Liver (tissue), 8 donors: ENCODE measurements at regions not wholly inside any gene's neighbourhood (a gene's known extent, or its start where the extent isn't known, plus 50 kb on each side); places are given as distances from the start of the nearest gene placed in this dataset.

ENCODE experiments used
- DNase-seq: peaks from one replicate; pipeline ENCODE4 v3.0.0-alpha.2; 2017; ENCODE audit warnings: low spot score
- H3K27ac ChIP-seq, 2 donors: one replicate each; pipeline ENCODE4 v1.7.0; 2013; ENCODE audit warnings: inconsistent platforms in 2 of 2, low read length in 2 of 2, control low read depth in 1 of 2, low read depth in 1 of 2, mild to moderate bottlenecking in 1 of 2
- H3K27me3 ChIP-seq, 4 donors: one replicate each; pipeline versions ENCODE4 v1.6.1 to v1.7.0; 2013; ENCODE audit warnings: low read length in 3 of 4, inconsistent platforms in 1 of 4, mild to moderate bottlenecking in 1 of 4, moderate library complexity in 1 of 4; ENCODE audit not compliant: control insufficient read depth in 4 of 4, insufficient read depth in 4 of 4
- H3K36me3 ChIP-seq, 4 donors: one replicate each; pipeline versions ENCODE4 v1.6.1 to v1.7.0; 2013; ENCODE audit warnings: low read length in 3 of 4, mild to moderate bottlenecking in 3 of 4, low read depth in 1 of 4, moderate library complexity in 1 of 4; ENCODE audit not compliant: control insufficient read depth in 4 of 4, insufficient read depth in 3 of 4
- H3K4me1 ChIP-seq, 4 donors: one replicate each; pipeline versions ENCODE4 v1.6.1 to v1.7.0; 2013; ENCODE audit warnings: low read length in 3 of 4, mild to moderate bottlenecking in 3 of 4, moderate library complexity in 1 of 4; ENCODE audit not compliant: control insufficient read depth in 4 of 4, insufficient read depth in 4 of 4
- H3K4me3 ChIP-seq, 3 donors: one replicate each; pipeline versions ENCODE4 v1.6.1 to v1.7.0; 2013; ENCODE audit warnings: low read length in 3 of 3, control low read depth in 1 of 3, low read depth in 1 of 3, mild to moderate bottlenecking in 1 of 3
- H3K9ac ChIP-seq, 2 donors: one replicate each; pipeline ENCODE4 v1.7.0; 2013; ENCODE audit warnings: low read length in 2 of 2, mild to moderate bottlenecking in 2 of 2, moderate library complexity in 2 of 2, control low read depth in 1 of 2, low read depth in 1 of 2
- H3K9me3 ChIP-seq, 4 donors: one replicate each; pipeline versions ENCODE4 v1.6.1 to v1.7.0; 2013; ENCODE audit warnings: low read length in 3 of 4; ENCODE audit not compliant: control insufficient read depth in 4 of 4
- CTCF ChIP-seq: fragments of 150-350 bp; IDR thresholded peaks from 2 replicates; pipeline ENCODE4 v1.5.1; 2017; ENCODE audit warnings: improper control_type of control experiment, low read depth, low read length; ENCODE audit not compliant: missing input control
- EGR1 ChIP-seq, 2 donors: IDR thresholded peaks; 2 replicates each; pipeline ENCODE4 v1.6.1; 2016 to 2018; ENCODE audit warnings: antibody characterized with exemption in 2 of 2, low read depth in 2 of 2
- FOXA1 ChIP-seq: IDR thresholded peaks from 2 replicates; pipeline ENCODE4 v1.6.1; 2016; ENCODE audit warnings: antibody characterized with exemption
- FOXA2 ChIP-seq: IDR thresholded peaks from 2 replicates; pipeline ENCODE4 v1.6.1; 2016; ENCODE audit warnings: antibody characterized with exemption
- GABPA ChIP-seq, 2 donors: IDR thresholded peaks in 1 of 2; conservative IDR thresholded peaks in 1 of 2; 2 replicates each; pipeline ENCODE4 v1.6.1; 2016; ENCODE audit warnings: antibody characterized with exemption in 2 of 2, mild to moderate bottlenecking in 1 of 2, moderate library complexity in 1 of 2
- HNF4G ChIP-seq: IDR thresholded peaks from 2 replicates; pipeline ENCODE4 v1.6.1; 2016; ENCODE audit warnings: antibody characterized with exemption
- MAX ChIP-seq: IDR thresholded peaks from 2 replicates; pipeline ENCODE4 v1.6.1; 2016; ENCODE audit warnings: antibody characterized with exemption
- RAD21 ChIP-seq, 2 donors: IDR thresholded peaks; 2 replicates each; pipeline ENCODE4 v1.6.1; 2016; ENCODE audit warnings: antibody characterized with exemption in 2 of 2, mild to moderate bottlenecking in 2 of 2
- REST ChIP-seq: IDR thresholded peaks from 2 replicates; pipeline ENCODE4 v1.6.1; 2016; ENCODE audit warnings: antibody characterized with exemption, mild to moderate bottlenecking
- RXRA ChIP-seq, 2 donors: IDR thresholded peaks; 2 replicates each; pipeline ENCODE4 v1.6.1; 2017 to 2018; ENCODE audit warnings: antibody characterized with exemption in 2 of 2, mild to moderate bottlenecking in 1 of 2
- ZBTB33 ChIP-seq: IDR thresholded peaks from 2 replicates; pipeline ENCODE4 v1.6.1; 2016; ENCODE audit warnings: antibody characterized with exemption
- WGBS: extraction: QIAGEN DNeasy Blood & Tissue Kit; methylation state at CpG from one replicate; pipeline ENCODE4 v1.1.7; 2013; 5-methylcytosine and 5-hydroxymethylcytosine counted together
- donor health status: healthy.
- donor health status: healthy.
- donor health status: healthy.
- donor health status: healthy.
- donor health status: healthy.

- Histone ChIP-seq H3K4me1 (no peaks in the 10 kb centered on the region), H3K9me3 (peaks cover 0 to 5% (median 0%) of the 10 kb centered on the region in 4 donors), H3K27me3 (peaks cover 0 to under 1% (median 0%) of the 10 kb centered on the region in 4 donors), H3K4me3 (no peak overlapping the region), H3K9ac (no peak overlapping the region), H3K27ac (no peak overlapping the region), H3K36me3 (no peaks in the 10 kb centered on the region)
- no peak for TF ChIP-seq RXRA (IDR thresholded peaks at IDR 0.05)
- TF ChIP-seq MAX = no peak
- TF ChIP-seq HNF4G = no peak
- no peak for TF ChIP-seq FOXA2
- no peak for TF ChIP-seq EGR1 (IDR thresholded peaks at IDR 0.05; ENCODE audit: low read depth in 2 of 2)
- no peak for TF ChIP-seq FOXA1
- no peak for TF ChIP-seq REST
- no peak for TF ChIP-seq GABPA (IDR thresholded peaks at IDR 0.05 in 1 of 2, conservative IDR thresholded peaks at IDR 0.05 in 1 of 2)
- no peak for DNase-seq
- WGBS = 75% methylated on average over 15 of the region's 15 CpGs
These were observed 76.4 kb upstream of the FCN1 start for GRCh38 chr9:134993996-134994720.

GRCh38 chr9:134994926-134995791 lies 77.4 kb upstream of the FCN1 start:
- peaks cover 0 to 5% (median 0%) of the 10 kb centered on the region in 4 donors for H3K9me3 ChIP-seq
- TF ChIP-seq RAD21 (IDR thresholded peaks at IDR 0.05) (no peak), HNF4G (no peak), GABPA (IDR thresholded peaks at IDR 0.05 in 1 of 2, conservative IDR thresholded peaks at IDR 0.05 in 1 of 2) (no peak)
- WGBS = 81% methylated on average over 19 of the region's 19 CpGs
- no peak overlapping the region for H3K9ac ChIP-seq
- DNase-seq = no peak
- H3K27me3 ChIP-seq = peaks cover 0 to 3% (median 0%) of the 10 kb centered on the region in 4 donors
- no peaks in the 10 kb centered on the region for H3K4me1 ChIP-seq
- no peak overlapping the region for H3K27ac ChIP-seq
- no peak overlapping the region for H3K4me3 ChIP-seq
- H3K36me3 ChIP-seq = no peaks in the 10 kb centered on the region

- Histone ChIP-seq H3K27me3 (peaks cover 0 to 3% (median 0%) of the 10 kb centered on the region in 4 donors), H3K36me3 (no peaks in the 10 kb centered on the region), H3K4me3 (no peak overlapping the region), H3K9ac (no peak overlapping the region), H3K27ac (no peak overlapping the region), H3K9me3 (peaks cover 0 to 5% (median 0%) of the 10 kb centered on the region in 4 donors), H3K4me1 (no peaks in the 10 kb centered on the region)
- TF ChIP-seq EGR1 (IDR thresholded peaks at IDR 0.05; ENCODE audit: low read depth in 2 of 2) (no peak), ZBTB33 (no peak), RXRA (IDR thresholded peaks at IDR 0.05) (no peak), CTCF (no peak)
- 77% methylated on average over 10 of the region's 10 CpGs for WGBS
- DNase-seq = no peak
These were observed 78.0 kb upstream of the FCN1 start for GRCh38 chr9:134995792-134996120.
